ENCODE measurements at regions not wholly inside any gene's neighbourhood (a gene's known extent, or its start where the extent isn't known, plus 50 kb on each side); places are given as distances from the start of the nearest gene placed in this dataset.

DNA sequence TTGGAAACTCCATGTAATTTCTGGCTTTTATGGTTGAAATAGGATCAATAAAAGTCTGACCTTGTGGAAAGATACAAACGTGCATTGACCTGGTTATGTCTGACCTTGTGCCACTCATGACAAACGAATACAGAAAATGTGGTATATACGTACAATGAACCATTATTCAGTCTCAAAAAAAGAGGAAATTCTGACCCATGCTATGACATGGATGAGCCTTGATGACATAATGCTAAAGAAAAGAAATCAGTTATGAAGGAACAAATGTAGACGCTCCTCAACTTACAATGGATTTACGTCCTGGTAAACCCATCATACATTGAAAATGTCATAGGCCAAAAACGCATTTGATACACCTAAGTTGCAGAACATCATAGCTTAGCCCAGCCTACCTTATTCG is 309.7 kb upstream of the SULF2 start:
- TF ChIP-seq, protein P1, sequence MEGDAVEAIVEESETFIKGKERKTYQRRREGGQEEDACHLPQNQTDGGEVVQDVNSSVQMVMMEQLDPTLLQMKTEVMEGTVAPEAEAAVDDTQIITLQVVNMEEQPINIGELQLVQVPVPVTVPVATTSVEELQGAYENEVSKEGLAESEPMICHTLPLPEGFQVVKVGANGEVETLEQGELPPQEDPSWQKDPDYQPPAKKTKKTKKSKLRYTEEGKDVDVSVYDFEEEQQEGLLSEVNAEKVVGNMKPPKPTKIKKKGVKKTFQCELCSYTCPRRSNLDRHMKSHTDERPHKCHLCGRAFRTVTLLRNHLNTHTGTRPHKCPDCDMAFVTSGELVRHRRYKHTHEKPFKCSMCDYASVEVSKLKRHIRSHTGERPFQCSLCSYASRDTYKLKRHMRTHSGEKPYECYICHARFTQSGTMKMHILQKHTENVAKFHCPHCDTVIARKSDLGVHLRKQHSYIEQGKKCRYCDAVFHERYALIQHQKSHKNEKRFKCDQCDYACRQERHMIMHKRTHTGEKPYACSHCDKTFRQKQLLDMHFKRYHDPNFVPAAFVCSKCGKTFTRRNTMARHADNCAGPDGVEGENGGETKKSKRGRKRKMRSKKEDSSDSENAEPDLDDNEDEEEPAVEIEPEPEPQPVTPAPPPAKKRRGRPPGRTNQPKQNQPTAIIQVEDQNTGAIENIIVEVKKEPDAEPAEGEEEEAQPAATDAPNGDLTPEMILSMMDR (conservative IDR thresholded peaks at IDR 0.05), result no peak
- TF ChIP-seq EZH2 (IDR thresholded peaks at IDR 0.05; ENCODE audit: low read depth), result no peak
